GM06990 (cell line): ENCODE measurements at regions not wholly inside any gene's neighbourhood (a gene's known extent, or its start where the extent isn't known, plus 50 kb on each side); places are given as distances from the start of the nearest gene placed in this dataset.

Source experiments
- DNase-seq: peaks from one replicate; pipeline ENCODE4 v3.0.0-alpha.2; 2011; ENCODE audit not compliant: insufficient read length; ENCODE audit errors: extremely low read depth
- H3K27me3 ChIP-seq: replicated peaks from 2 replicates; pipeline ENCODE4 v1.6.0; 2011; ENCODE audit warnings: low read length; ENCODE audit not compliant: control insufficient read depth, insufficient read depth
- H3K36me3 ChIP-seq: 2 replicates; pipeline ENCODE4 v1.5.1; 2011; ENCODE audit warnings: low read length; ENCODE audit not compliant: control insufficient read depth, insufficient read depth
- H3K4me3 ChIP-seq: replicated peaks from 2 replicates; pipeline ENCODE4 v1.5.1; 2011; ENCODE audit warnings: low read depth, mild to moderate bottlenecking, control low read depth, low read length
- TF ChIP-seq, protein P1 (sequence below): IDR thresholded peaks from 2 replicates; pipeline ENCODE4 v1.5.1; 2011; ENCODE audit warnings: low read length, control low read depth, mild to moderate bottlenecking, inconsistent platforms; ENCODE audit not compliant: insufficient read depth, poor library complexity, severe bottlenecking

- Histone ChIP-seq H3K4me3 (no peak overlapping the region), H3K27me3 (no peaks in the 10 kb centered on the region), H3K36me3 (no peaks in the 10 kb centered on the region)
- no peak for DNase-seq
- TF ChIP-seq, protein P1, sequence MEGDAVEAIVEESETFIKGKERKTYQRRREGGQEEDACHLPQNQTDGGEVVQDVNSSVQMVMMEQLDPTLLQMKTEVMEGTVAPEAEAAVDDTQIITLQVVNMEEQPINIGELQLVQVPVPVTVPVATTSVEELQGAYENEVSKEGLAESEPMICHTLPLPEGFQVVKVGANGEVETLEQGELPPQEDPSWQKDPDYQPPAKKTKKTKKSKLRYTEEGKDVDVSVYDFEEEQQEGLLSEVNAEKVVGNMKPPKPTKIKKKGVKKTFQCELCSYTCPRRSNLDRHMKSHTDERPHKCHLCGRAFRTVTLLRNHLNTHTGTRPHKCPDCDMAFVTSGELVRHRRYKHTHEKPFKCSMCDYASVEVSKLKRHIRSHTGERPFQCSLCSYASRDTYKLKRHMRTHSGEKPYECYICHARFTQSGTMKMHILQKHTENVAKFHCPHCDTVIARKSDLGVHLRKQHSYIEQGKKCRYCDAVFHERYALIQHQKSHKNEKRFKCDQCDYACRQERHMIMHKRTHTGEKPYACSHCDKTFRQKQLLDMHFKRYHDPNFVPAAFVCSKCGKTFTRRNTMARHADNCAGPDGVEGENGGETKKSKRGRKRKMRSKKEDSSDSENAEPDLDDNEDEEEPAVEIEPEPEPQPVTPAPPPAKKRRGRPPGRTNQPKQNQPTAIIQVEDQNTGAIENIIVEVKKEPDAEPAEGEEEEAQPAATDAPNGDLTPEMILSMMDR = no peak
Measured at GRCh38 chr3:41118461-41119390, 80.6 kb upstream of the CTNNB1 start.

DNA sequence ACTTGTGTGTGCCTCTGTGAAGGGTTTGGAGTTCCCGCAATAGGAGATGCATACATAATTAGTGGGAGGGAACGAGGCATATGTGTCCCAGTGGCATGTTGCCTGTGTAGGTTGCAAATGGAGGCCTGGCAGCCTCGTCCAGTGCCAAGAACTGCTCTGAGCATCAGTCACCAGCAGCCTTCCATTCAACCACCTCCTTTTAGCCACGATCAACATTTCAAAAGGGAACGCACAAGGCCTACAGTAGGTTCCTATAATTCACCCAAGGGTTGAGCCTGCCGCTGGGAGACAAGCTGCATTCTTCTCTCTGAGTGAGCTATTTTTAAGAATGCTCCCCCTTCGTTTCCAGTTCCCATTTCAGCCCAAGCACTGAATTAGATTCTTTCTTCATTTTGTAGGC, 78.8 kb upstream of the CTNNB1 start:
- DNase-seq = no peak
- no peaks in the 10 kb centered on the region for H3K36me3 ChIP-seq
- H3K4me3 ChIP-seq = no peak overlapping the region
- TF ChIP-seq, protein P1 = no peak
- H3K27me3 ChIP-seq = no peaks in the 10 kb centered on the region

GRCh38 chr3:41125258-41125657, 74.0 kb upstream of the CTNNB1 start:
- no peak overlapping the region for H3K4me3 ChIP-seq
- H3K36me3 ChIP-seq = no peaks in the 10 kb centered on the region
- no peak for DNase-seq
- H3K27me3 ChIP-seq = no peaks in the 10 kb centered on the region
- TF ChIP-seq, protein P1 = no peak

GRCh38 chr3:41126472-41126871, 72.8 kb upstream of the CTNNB1 start:
- Histone ChIP-seq H3K27me3 (no peaks in the 10 kb centered on the region), H3K4me3 (no peak overlapping the region), H3K36me3 (no peaks in the 10 kb centered on the region)
- DNase-seq = no peak
- TF ChIP-seq, protein P1 = no peak

DNA sequence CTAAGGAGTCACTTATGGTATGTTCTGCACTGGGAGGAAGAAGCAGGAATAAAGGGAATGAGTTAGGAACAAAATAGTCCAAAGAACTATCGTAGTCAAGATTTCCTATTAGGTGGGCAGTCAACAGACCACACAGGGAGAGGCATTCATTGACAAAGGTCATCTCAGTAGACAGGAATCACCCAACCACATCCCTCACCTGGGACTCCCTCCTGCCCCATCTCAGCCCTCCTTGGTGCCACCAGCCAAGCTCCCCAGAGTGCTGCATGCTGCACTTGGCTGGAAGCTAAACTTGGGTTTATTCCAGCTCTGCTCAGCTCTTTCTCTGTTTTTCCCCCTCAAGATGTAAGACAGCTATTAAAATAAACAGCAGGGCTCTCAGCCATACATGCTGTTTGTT, 72.3 kb upstream of the CTNNB1 start:
- Histone ChIP-seq H3K27me3 (no peaks in the 10 kb centered on the region), H3K4me3 (no peak overlapping the region), H3K36me3 (no peaks in the 10 kb centered on the region)
- TF ChIP-seq, protein P1 = no peak
- no peak for DNase-seq
